NB4 (cell line): ENCODE measurements at regions not wholly inside any gene's neighbourhood (a gene's known extent, or its start where the extent isn't known, plus 50 kb on each side); places are given as distances from the start of the nearest gene placed in this dataset.

Source experiments
- CTCF ChIP-seq: IDR thresholded peaks from one replicate; pipeline ENCODE4 v1.5.1; 2012; ENCODE audit warnings: low read depth, low read length
- POLR2A ChIP-seq: IDR thresholded peaks from 2 replicates; pipeline ENCODE4 v1.6.1; 2011; ENCODE audit warnings: mild to moderate bottlenecking; ENCODE audit not compliant: insufficient read length; ENCODE audit errors: extremely low read depth

- TF ChIP-seq CTCF (no peak), POLR2A (no peak)
These were observed 435.3 kb downstream of the MDFIC start for GRCh38 chr7:115356999-115357702.
